Right lobe of liver (tissue), 4 donors: ENCODE measurements at regions not wholly inside any gene's neighbourhood (a gene's known extent, or its start where the extent isn't known, plus 50 kb on each side); places are given as distances from the start of the nearest gene placed in this dataset.

Experiments used
- CTCF ChIP-seq, 4 donors: fragments of 200-600 bp in 3 of 4; fragments of 450-650 bp in 1 of 4; IDR thresholded peaks; one replicate each; pipeline versions ENCODE4 v1.5.1 to v1.8.0; 2016 to 2022; ENCODE audit warnings: antibody characterized with exemption in 4 of 4, mild to moderate bottlenecking in 2 of 4
- POLR2A ChIP-seq: fragments of 450-650 bp; IDR thresholded peaks from one replicate; pipeline ENCODE4 v1.6.1; 2017; ENCODE audit warnings: antibody characterized with exemption, mild to moderate bottlenecking
- donor health status: DM: no; HTN: no; CAD: no.
- donor health status: DM: no; HTN: no; CAD: no.
- donor health status: DM: no; HTN: yes; CAD: no.

GRCh38 chr2:146417942-146418341 lies 1426.9 kb upstream of the ACVR2A start:
- TF ChIP-seq CTCF (IDR thresholded peaks at IDR 0.05) (no peak), POLR2A (no peak)
